ENCODE measurements at regions not wholly inside any gene's neighbourhood (a gene's known extent, or its start where the extent isn't known, plus 50 kb on each side); places are given as distances from the start of the nearest gene placed in this dataset.

GRCh38 chr2:223460209-223460608 lies 142.0 kb downstream of the SCG2 start:
- H2BK5ac ChIP-seq (ENCODE audit: insufficient read length, low read length), result no peak overlapping the region
- H2BK120ac ChIP-seq (ENCODE audit: low read depth, low read length, poor library complexity, severe bottlenecking), result no peak overlapping the region
- H3K4ac ChIP-seq (ENCODE audit: low read depth, low read length), result no peak overlapping the region
- no peak overlapping the region for H4K5ac ChIP-seq (ENCODE audit: insufficient read length, low read depth, low read length)
- H2AFZ ChIP-seq (ENCODE audit: low read length), result no peak overlapping the region
- H3K79me2 ChIP-seq (ENCODE audit: insufficient read depth, low read length), result no peaks in the 10 kb centered on the region
- Mint-ChIP-seq H3K27me3 (ENCODE audit: low read depth) (peaks cover 32% of the 10 kb centered on the region), H3K36me3 (ENCODE audit: insufficient read depth in 1 of 3, low read depth in 3 of 3) (peaks cover 0 to 8% (median 5%) of the 10 kb centered on the region in 3 experiments; a peak in 4 of 7 replicates), H3K4me3 (no peak overlapping the region), H3K27ac (no peak overlapping the region; a peak in 1 of 7 replicates), H3K9me3 (peaks cover 5 to 20% of the 10 kb centered on the region in 2 experiments), H3K4me1 (no peaks in the 10 kb centered on the region)
- H3K23ac ChIP-seq (ENCODE audit: insufficient read length, low read depth, low read length), result no peak overlapping the region
- H3K9me3 ChIP-seq (ENCODE audit: control insufficient read depth, low read depth, low read length), result no peaks in the 10 kb centered on the region
- no peak overlapping the region for H3K56ac ChIP-seq (ENCODE audit: insufficient read length, low read depth, low read length)
- H3K27me3 ChIP-seq (ENCODE audit: insufficient read depth, low read length), result no peaks in the 10 kb centered on the region
- no peak overlapping the region for H3K27ac ChIP-seq (ENCODE audit: insufficient read length, low read depth, low read length)
- H2BK20ac ChIP-seq (ENCODE audit: low read depth, low read length, poor library complexity, severe bottlenecking), result no peak overlapping the region
- H3K14ac ChIP-seq (ENCODE audit: insufficient read depth, low read length), result no peak overlapping the region
- no peak for TF ChIP-seq CTCF (conservative IDR thresholded peaks at IDR 0.05)
- H4K20me1 ChIP-seq (ENCODE audit: control insufficient read depth, insufficient read depth, insufficient read length), result no peaks in the 10 kb centered on the region
- no peak overlapping the region for H2BK15ac ChIP-seq (ENCODE audit: low read depth, low read length)
- WGBS (ENCODE audit: extremely low coverage, insufficient read length, low lambda C conversion rate), result no CpG with 5 or more reads among the region's 1 CpG
- no peak overlapping the region for H4K91ac ChIP-seq (ENCODE audit: insufficient read length, low read depth, low read length)
- H3K4me1 ChIP-seq (ENCODE audit: insufficient read depth, low read length), result no peaks in the 10 kb centered on the region
- H2BK12ac ChIP-seq (ENCODE audit: insufficient read length, low read depth, low read length), result no peak overlapping the region
- no peaks in the 10 kb centered on the region for H3K23me2 ChIP-seq (ENCODE audit: insufficient read length, low read depth, low read length, poor library complexity, severe bottlenecking)
- H3K4me2 ChIP-seq (ENCODE audit: insufficient read depth, insufficient read length, low read length), result no peak overlapping the region
- H3K18ac ChIP-seq (ENCODE audit: insufficient read length, low read depth, low read length), result no peak overlapping the region
- no peak overlapping the region for H4K8ac ChIP-seq (replicated peaks; ENCODE audit: insufficient read length, low read depth, low read length)
- H3T11ph ChIP-seq (ENCODE audit: low read length), result no peak overlapping the region
- no peak overlapping the region for H3K9ac ChIP-seq (ENCODE audit: extremely low read depth, insufficient read length, low read length)
- DNase-seq, result no peak
- no peaks in the 10 kb centered on the region for H3K79me1 ChIP-seq (ENCODE audit: insufficient read depth, low read depth, low read length, poor library complexity, severe bottlenecking)
- H2AK5ac ChIP-seq (ENCODE audit: insufficient read length, low read length), result no peak overlapping the region

Data from H9 (cell line).